ENCODE measurements at regions not wholly inside any gene's neighbourhood (a gene's known extent, or its start where the extent isn't known, plus 50 kb on each side); places are given as distances from the start of the nearest gene placed in this dataset.
"Not testable (repeated sequence)": the region's sequence is repeated elsewhere in the genome, so short reads cannot be mapped to it uniquely, and the experiment has no call there.

- no peak for FAIRE-seq
These were observed 170.8 kb upstream of the ZNF267 start for GRCh38 chr16:31702796-31703195.

- FAIRE-seq: no peak
These were observed 170.0 kb upstream of the ZNF267 start for GRCh38 chr16:31703526-31704128.

- FAIRE-seq: no peak
These were observed 169.5 kb upstream of the ZNF267 start for GRCh38 chr16:31704138-31704537.

GRCh38 chr16:31705371-31705770, 168.2 kb upstream of the ZNF267 start:
- no peak for FAIRE-seq

- FAIRE-seq: no peak
These were observed 167.3 kb upstream of the ZNF267 start for GRCh38 chr16:31706318-31706717.

GRCh38 chr16:31706925-31707324, 166.7 kb upstream of the ZNF267 start:
- FAIRE-seq: no peak

- no peak for FAIRE-seq
These were observed 165.8 kb upstream of the ZNF267 start for GRCh38 chr16:31707743-31708335.

GRCh38 chr16:31708348-31708747, 165.3 kb upstream of the ZNF267 start:
- no peak for FAIRE-seq

GRCh38 chr16:31709181-31709580, 164.4 kb upstream of the ZNF267 start:
- no peak for FAIRE-seq

GRCh38 chr16:31710134-31710533, 163.5 kb upstream of the ZNF267 start:
- no peak for FAIRE-seq

GRCh38 chr16:31710880-31711279, 162.7 kb upstream of the ZNF267 start:
- FAIRE-seq: no peak

GRCh38 chr16:31711344-31711845, 162.2 kb upstream of the ZNF267 start:
- FAIRE-seq: no peak

GRCh38 chr16:31712064-31712540, 161.5 kb upstream of the ZNF267 start:
- FAIRE-seq: no peak

GRCh38 chr16:31713071-31713944, 160.3 kb upstream of the ZNF267 start:
- FAIRE-seq: no peak

- FAIRE-seq: no peak
These were observed 159.4 kb upstream of the ZNF267 start for GRCh38 chr16:31713945-31714902.

- FAIRE-seq: no peak
These were observed 158.6 kb upstream of the ZNF267 start for GRCh38 chr16:31714903-31715504.

- FAIRE-seq: no peak
These were observed 157.7 kb upstream of the ZNF267 start for GRCh38 chr16:31715915-31716314.

- FAIRE-seq: no peak
These were observed 154.6 kb upstream of the ZNF267 start for GRCh38 chr16:31718998-31719397.

GRCh38 chr16:31727553-31727952, 146.1 kb upstream of the ZNF267 start:
- FAIRE-seq: no peak

GRCh38 chr16:31734265-31734664, 139.3 kb upstream of the ZNF267 start:
- FAIRE-seq: no peak

- FAIRE-seq: not testable (repeated sequence)
These were observed 128.5 kb upstream of the ZNF267 start for GRCh38 chr16:31745098-31745497.

- no peak for FAIRE-seq
These were observed 127.7 kb upstream of the ZNF267 start for GRCh38 chr16:31745900-31746299.

Data from A204.1 (cell line).